HL-60 (cell line): ENCODE measurements at regions not wholly inside any gene's neighbourhood (a gene's known extent, or its start where the extent isn't known, plus 50 kb on each side); places are given as distances from the start of the nearest gene placed in this dataset.

Experiments used
- GABPA ChIP-seq: IDR thresholded peaks from 2 replicates; pipeline ENCODE4 v1.6.1; 2012; ENCODE audit warnings: low read depth
- POLR2AphosphoS5 ChIP-seq: IDR thresholded peaks from 2 replicates; pipeline ENCODE4 v1.6.1; 2012; ENCODE audit warnings: low read depth
- SPI1 ChIP-seq: IDR thresholded peaks from 2 replicates; pipeline ENCODE4 v1.6.1; 2012; ENCODE audit warnings: low read depth, mild to moderate bottlenecking, borderline replicate concordance
- TF ChIP-seq, protein P1 (sequence below): IDR thresholded peaks from one replicate; pipeline ENCODE4 v1.5.1; 2011; ENCODE audit warnings: low read length, control low read depth, inconsistent platforms; ENCODE audit not compliant: insufficient read depth
- TF ChIP-seq, protein P2 (sequence below): IDR thresholded peaks from 2 replicates; pipeline ENCODE4 v1.6.1; 2012; ENCODE audit warnings: low read depth; ENCODE audit not compliant: insufficient replicate concordance

DNA sequence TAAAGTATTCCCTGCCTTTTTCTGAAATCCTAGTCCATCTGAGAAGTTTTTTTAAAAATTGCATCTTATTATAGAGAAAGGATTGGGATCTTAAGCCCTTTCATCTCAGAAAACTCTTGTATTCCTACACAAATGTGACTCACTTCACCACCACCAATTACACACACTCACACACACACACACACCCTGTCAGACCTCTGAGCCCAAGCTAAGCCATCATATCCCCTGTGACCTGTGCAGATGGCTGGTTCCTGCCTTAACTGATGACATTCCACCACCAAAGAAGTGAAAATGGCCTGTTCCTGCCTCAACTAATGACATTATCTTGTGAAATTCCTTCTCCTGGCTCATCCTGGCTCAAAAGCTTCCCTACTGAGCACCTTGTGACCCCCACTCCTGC lies 1181.9 kb downstream of the ROBO2 start:
- TF ChIP-seq, protein P1, sequence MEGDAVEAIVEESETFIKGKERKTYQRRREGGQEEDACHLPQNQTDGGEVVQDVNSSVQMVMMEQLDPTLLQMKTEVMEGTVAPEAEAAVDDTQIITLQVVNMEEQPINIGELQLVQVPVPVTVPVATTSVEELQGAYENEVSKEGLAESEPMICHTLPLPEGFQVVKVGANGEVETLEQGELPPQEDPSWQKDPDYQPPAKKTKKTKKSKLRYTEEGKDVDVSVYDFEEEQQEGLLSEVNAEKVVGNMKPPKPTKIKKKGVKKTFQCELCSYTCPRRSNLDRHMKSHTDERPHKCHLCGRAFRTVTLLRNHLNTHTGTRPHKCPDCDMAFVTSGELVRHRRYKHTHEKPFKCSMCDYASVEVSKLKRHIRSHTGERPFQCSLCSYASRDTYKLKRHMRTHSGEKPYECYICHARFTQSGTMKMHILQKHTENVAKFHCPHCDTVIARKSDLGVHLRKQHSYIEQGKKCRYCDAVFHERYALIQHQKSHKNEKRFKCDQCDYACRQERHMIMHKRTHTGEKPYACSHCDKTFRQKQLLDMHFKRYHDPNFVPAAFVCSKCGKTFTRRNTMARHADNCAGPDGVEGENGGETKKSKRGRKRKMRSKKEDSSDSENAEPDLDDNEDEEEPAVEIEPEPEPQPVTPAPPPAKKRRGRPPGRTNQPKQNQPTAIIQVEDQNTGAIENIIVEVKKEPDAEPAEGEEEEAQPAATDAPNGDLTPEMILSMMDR = no peak
- TF ChIP-seq, protein P2, sequence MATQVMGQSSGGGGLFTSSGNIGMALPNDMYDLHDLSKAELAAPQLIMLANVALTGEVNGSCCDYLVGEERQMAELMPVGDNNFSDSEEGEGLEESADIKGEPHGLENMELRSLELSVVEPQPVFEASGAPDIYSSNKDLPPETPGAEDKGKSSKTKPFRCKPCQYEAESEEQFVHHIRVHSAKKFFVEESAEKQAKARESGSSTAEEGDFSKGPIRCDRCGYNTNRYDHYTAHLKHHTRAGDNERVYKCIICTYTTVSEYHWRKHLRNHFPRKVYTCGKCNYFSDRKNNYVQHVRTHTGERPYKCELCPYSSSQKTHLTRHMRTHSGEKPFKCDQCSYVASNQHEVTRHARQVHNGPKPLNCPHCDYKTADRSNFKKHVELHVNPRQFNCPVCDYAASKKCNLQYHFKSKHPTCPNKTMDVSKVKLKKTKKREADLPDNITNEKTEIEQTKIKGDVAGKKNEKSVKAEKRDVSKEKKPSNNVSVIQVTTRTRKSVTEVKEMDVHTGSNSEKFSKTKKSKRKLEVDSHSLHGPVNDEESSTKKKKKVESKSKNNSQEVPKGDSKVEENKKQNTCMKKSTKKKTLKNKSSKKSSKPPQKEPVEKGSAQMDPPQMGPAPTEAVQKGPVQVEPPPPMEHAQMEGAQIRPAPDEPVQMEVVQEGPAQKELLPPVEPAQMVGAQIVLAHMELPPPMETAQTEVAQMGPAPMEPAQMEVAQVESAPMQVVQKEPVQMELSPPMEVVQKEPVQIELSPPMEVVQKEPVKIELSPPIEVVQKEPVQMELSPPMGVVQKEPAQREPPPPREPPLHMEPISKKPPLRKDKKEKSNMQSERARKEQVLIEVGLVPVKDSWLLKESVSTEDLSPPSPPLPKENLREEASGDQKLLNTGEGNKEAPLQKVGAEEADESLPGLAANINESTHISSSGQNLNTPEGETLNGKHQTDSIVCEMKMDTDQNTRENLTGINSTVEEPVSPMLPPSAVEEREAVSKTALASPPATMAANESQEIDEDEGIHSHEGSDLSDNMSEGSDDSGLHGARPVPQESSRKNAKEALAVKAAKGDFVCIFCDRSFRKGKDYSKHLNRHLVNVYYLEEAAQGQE = no peak
- no peak for TF ChIP-seq POLR2AphosphoS5
- no peak for TF ChIP-seq SPI1
- no peak for TF ChIP-seq GABPA
